Motor neuron (in vitro differentiated cells): ENCODE measurements at regions not wholly inside any gene's neighbourhood (a gene's known extent, or its start where the extent isn't known, plus 50 kb on each side); places are given as distances from the start of the nearest gene placed in this dataset.
"Not testable (repeated sequence)": the region's sequence is repeated elsewhere in the genome, so short reads cannot be mapped to it uniquely, and the experiment has no call there.

Experiments
- ATAC-seq, 8 experiments: fragments of 200-7000 bp; cut with Tn5 transposase; replicated peaks in 6 of 8; 2 replicates each; pipeline ENCODE4 v1.8.0; 2021; ENCODE audit warnings: mild to moderate bottlenecking in 8 of 8, moderate library complexity in 8 of 8
- H3K27ac ChIP-seq, 2 donors: fragments of 250-450 bp; sonication (Bioruptor Pico); 2 replicates each; pipeline ENCODE4 v1.9.0; 2021; ENCODE audit warnings: antibody characterized with exemption in 2 of 2, mild to moderate bottlenecking in 2 of 2, moderate library complexity in 1 of 2
- H3K4me1 ChIP-seq, 2 donors: fragments of 250-450 bp; sonication (Bioruptor Pico); replicated peaks in 1 of 2; 2 replicates each; pipeline ENCODE4 v1.6.1; 2021; ENCODE audit warnings: antibody characterized with exemption in 2 of 2, mild to moderate bottlenecking in 2 of 2, moderate library complexity in 1 of 2
- H3K4me3 ChIP-seq, 5 donors: fragments of 250-450 bp; sonication (Bioruptor Pico); 2 replicates each; pipeline ENCODE4 v1.9.0; 2021; ENCODE audit warnings: antibody characterized with exemption in 5 of 5, mild to moderate bottlenecking in 5 of 5, moderate library complexity in 4 of 5
- WGBS, 10 experiments: fragments of 450-650 bp; shearing (Covaris generic); methylation state at CpG; one replicate each; pipeline ENCODE4 v1.0.0; 2022; 5-methylcytosine and 5-hydroxymethylcytosine counted together
- in situ Hi-C, 9 experiments: fragments of 400-800 bp; cut with MboI; loops; one replicate each; pipeline ENCODE4 v1.15.0; 2021; ENCODE audit warnings: low sequenced_read_pairs in 9 of 9, low pct_unique_long_range_greater_than_20kb in 2 of 9; ENCODE audit not compliant: unreplicated experiment in 9 of 9

- H3K27ac ChIP-seq, result no peak overlapping the region
- in situ Hi-C loops, result no loop called here
- H3K4me1 ChIP-seq, result no peaks in the 10 kb centered on the region
- ATAC-seq, result peak; percentile 66 to 98 (median 84)
- 0 to 100% (median 21%) methylated on average over 1 to 3 of the region's 3 CpGs; no CpG with 5 or more reads in 4 of the 10 experiments for WGBS, 10 experiments
- H3K4me3 ChIP-seq, result no peak overlapping the region
Measured at GRCh38 chrX:155819966-155820491, 61.1 kb upstream of the VAMP7 start.

- Histone ChIP-seq H3K4me1 (no peaks in the 10 kb centered on the region), H3K27ac (no peak overlapping the region), H3K4me3 (no peak overlapping the region)
- in situ Hi-C loops, result no loop called here
- peak in 2 of 8 experiments; percentile 11 to 38 for ATAC-seq
Measured at GRCh38 chrX:155819525-155819924, 61.6 kb upstream of the VAMP7 start.

GRCh38 chrX:155814391-155814790, 66.8 kb upstream of the VAMP7 start:
- H3K4me3 ChIP-seq, H3K27ac ChIP-seq, ATAC-seq, H3K4me1 ChIP-seq, in situ Hi-C loops: not testable (repeated sequence)
- 60 to 85% (median 70%) methylated on average over 2 to 7 of the region's 8 CpGs; no CpG with 5 or more reads in 4 of the 10 experiments for WGBS, 10 experiments

DNA sequence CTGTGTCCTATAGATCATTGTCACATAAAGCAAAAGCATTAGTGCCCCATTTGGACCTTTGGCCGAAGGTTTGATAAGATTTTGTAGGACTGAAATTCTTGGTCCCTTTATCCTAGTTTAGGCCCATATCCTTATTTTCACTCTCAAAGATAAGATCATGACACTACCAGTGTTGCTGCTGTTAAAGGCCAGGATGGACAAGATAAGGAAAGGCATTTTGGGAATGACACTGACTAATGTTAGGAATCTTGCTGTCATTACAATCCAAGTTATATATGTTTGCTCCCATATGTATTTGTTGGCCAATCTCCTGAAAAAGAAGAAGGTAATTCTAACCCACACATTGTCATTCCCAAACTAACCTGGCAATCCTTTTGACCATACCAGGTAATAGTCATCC, 101.3 kb upstream of the VAMP7 start:
- Histone ChIP-seq H3K27ac (no peak overlapping the region), H3K4me3 (no peak overlapping the region), H3K4me1 (no peaks in the 10 kb centered on the region)
- ATAC-seq, result no peak
- in situ Hi-C loops, result no loop called here
- 33 to 57% (median 50%) methylated on average over 1 of the region's 1 CpG; no CpG with 5 or more reads in 5 of the 10 experiments for WGBS, 10 experiments

DNA sequence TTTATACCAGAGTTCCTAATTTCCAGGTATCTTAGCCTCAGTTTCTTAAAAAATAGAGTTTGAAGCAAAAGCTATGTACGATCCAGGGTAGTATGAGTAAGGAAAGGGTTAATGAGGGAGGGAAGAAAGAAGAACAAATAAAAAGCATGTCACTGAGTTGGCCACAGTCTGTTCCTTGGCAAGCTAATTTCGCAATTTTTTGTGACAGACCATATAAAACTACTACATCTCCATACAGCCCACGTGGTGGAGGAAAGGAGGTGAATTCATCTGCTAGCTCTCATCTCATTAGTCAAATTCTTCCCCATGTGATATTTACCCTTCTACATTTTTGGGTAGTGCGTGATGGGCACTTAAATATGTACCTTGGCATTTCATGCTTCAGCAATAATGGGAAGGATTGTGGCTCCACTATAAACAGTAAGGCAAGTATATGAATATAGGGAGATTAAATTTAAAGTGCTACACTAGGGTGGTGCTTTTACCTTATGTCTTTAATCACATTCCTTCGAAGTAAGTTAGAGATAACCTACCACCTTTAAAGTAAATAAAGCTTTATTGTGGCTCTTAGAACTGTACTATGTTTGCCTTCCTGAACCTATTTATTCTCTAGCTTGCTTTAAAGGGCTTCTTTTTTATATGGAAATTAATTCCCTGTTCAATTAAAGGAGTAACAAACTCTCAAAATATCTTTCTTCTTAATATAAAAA, 102.1 kb upstream of the VAMP7 start:
- Histone ChIP-seq H3K27ac (no peak overlapping the region), H3K4me3 (no peak overlapping the region), H3K4me1 (no peaks in the 10 kb centered on the region)
- ATAC-seq, result no peak
- 12 to 75% (median 42%) methylated on average over 1 to 5 of the region's 5 CpGs; no CpG with 5 or more reads in 1 of the 10 experiments for WGBS, 10 experiments
- in situ Hi-C loops, result no loop called here

DNA sequence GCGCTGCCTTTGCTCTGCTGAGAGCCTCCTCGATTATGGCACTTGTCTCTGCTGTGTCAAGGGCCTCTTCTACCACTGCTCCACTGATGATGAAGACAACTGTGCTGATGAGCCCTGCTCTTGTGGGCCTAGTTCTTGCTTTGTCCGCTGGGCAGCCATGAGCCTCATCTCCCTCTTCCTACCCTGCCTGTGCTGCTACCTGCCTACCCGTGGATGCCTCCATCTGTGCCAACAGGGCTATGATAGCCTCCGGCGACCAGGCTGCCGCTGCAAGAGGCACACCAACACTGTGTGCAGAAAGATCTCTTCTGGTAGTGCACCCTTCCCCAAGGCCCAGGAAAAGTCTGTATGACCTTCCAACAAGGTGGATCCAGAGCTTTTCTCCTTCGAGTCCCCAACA, 106.8 kb upstream of the VAMP7 start:
- in situ Hi-C loops, result no loop called here
- WGBS, 10 experiments, result 24 to 54% (median 38%) methylated on average over 4 to 6 of the region's 8 CpGs; no CpG with 5 or more reads in 7 of the 10 experiments
- no peak overlapping the region for H3K4me3 ChIP-seq
- peaks cover 6 to 16% of the 10 kb centered on the region in 2 donors for H3K4me1 ChIP-seq
- ATAC-seq, result no peak
- no peak overlapping the region for H3K27ac ChIP-seq

DNA sequence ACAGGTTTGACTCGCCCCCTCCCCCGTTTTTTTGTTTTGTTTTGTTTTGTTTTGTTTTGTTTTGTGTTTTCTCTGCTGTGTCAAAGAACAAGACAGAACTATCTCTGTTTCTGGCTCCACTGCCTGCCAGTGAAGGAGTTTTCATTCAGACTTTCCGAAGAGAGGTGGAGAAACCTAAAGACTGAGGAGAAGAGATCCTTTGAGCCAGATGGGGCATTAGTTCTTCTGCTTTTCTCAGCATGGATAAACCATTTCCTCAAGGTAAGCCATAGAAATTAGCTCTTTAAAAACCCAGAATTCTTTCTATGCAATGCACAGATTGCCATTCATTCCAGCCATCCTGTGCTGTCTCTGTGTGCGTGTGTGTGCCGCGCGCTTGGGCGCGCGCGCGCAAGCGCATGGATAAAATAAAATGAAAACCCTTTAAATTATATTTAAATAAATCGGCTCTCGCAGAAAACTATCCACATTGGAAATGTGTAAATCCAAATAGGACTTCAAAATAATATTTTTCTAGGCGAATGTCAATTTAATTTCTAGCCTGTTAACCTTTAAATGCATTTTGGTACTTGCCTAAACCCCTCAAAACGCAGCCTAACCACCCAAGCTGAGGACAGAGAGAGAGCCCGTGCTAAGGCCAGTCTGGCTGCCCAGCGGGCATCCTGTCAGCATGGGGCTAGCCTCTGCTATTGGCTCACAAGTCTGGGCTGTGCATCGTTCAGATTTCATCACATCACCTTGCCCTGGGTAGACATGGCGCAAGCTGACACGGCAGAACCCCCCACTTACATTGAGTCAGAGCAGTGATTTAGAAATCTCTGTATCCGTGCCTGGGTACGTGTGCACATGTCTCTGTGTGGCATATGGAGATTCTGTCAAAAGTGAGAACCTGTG, 113.0 kb upstream of the VAMP7 start:
- peak overlapping the region; percentile 33 to 42 (median 38) for H3K4me3 ChIP-seq
- in situ Hi-C loops, result no loop called here
- H3K27ac ChIP-seq, result peak overlapping the region in 1 of 2 donors; percentile 17
- 0 to 44% (median 32%) methylated on average over 1 to 22 of the region's 24 CpGs; no CpG with 5 or more reads in 1 of the 10 experiments for WGBS, 10 experiments
- ATAC-seq, result peak in 7 of 8 experiments; percentile 8 to 49 (median 43)
- H3K4me1 ChIP-seq, result peaks cover 6 to 29% of the 10 kb centered on the region in 2 donors

DNA sequence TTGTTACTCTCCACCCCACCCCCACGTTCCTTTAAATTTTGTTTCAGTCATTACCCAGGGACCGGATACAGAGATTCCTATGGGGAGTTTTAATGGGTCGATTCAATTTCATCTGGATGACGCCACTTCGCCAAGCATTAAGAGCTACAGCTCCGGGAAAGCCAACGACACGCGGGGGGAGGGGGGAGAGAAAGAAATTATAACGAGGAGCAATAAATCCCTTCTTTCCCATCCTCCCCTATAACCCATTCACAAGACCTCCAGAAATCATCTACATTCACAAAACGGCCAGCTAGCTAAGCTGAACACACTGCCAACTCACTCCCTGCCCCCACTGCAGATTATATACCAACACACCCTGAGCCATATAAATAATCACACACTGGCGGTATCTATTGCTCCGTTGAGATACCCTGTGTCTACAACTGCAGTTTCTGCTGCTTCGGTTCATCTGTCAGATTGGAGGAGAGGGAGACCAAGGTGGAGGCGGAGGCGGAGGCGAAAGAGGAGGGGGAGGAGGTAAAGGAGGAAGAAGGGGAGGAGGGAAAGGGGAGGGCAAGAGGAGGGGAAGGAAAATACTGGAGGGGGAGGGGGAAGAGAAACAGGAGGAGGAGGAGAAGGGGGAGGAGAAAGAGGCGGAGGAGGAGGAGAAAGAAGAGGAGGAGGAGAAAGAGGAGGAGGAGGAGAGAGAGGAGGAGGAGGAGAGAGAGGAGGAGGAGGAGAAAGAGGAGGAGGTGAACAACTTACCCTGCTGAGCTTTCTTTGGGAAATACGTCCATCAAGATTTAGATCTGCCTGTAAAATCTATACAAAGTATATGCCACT, 113.9 kb upstream of the VAMP7 start:
- in situ Hi-C loops, result no loop called here
- Histone ChIP-seq H3K4me3 (peak overlapping the region; percentile 33 to 42 (median 38)), H3K27ac (peak overlapping the region; percentile 23 to 87), H3K4me1 (peaks cover 6 to 29% of the 10 kb centered on the region in 2 donors)
- WGBS, 10 experiments, result 4 to 50% (median 23%) methylated on average over 2 to 11 of the region's 19 CpGs
- ATAC-seq, result peak; percentile 64 to 84 (median 76)

DNA sequence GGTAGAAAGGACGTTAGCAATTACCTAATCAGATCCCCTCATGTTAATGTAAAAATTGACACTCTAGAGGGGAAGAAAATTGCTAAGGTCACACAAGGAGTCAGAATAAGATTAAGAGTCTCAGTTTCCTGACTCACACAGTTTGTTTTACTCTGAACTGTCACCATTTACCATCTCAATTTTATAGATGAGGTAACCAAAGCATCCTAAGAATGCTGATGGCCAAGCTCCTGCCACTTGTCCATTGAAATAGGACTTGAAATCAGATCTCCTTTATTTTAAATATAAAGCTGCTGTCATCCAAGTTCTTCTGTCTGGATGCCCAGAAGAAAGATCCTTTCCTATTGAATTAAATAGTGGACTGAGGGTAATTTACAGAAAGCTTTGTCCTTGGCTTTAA, 114.8 kb upstream of the VAMP7 start:
- peak in 2 of 8 experiments; percentile 16 to 18 for ATAC-seq
- H3K4me1 ChIP-seq, result peaks cover 6 to 20% of the 10 kb centered on the region in 2 donors
- H3K27ac ChIP-seq, result peak overlapping the region in 1 of 2 donors; percentile 87
- 0 to 17% (median 7%) methylated on average over 1 of the region's 1 CpG; no CpG with 5 or more reads in 4 of the 10 experiments for WGBS, 10 experiments
- H3K4me3 ChIP-seq, result peak overlapping the region; percentile 33 to 42 (median 38)
- in situ Hi-C loops, result no loop called here

- no peak for ATAC-seq
- H3K4me1 ChIP-seq, result peaks cover 0 to 7% of the 10 kb centered on the region in 2 donors
- H3K27ac ChIP-seq, result no peak overlapping the region
- in situ Hi-C loops, result no loop called here
- H3K4me3 ChIP-seq, result no peak overlapping the region
Measured at GRCh38 chrX:155761185-155761584, 120.0 kb upstream of the VAMP7 start.

DNA sequence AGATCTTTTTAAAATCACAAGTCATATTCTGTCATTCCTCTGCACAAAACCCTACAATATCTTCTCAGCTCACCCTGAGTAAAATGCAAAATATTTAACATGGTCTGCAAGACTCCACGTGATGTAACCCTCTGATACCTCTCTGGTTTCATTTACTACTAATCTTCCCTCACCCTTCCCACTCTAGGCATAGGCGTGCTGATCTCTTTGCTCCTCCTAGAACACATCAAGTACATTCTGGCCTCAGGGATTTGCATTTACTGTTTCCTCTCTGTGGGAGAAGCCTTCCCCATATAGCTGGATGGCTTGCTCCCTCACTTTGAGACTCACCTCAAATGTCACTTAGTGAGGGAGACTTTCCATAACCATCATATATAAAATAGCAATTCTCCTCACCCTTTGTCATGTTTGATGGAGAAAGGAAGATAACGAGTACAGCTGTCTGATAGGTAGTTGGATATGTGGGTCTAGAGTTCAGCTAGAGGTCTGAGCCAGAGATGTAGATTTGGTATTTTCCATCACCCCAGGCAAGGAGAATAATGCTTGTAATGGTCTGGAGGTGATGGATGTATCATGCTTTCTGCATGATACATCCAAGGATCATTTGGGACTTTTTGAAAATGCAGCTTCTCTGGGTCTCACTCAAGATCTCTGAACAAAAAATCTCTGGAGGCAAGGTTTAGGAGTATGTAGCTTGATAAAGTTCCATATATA, 123.9 kb upstream of the VAMP7 start:
- WGBS, 10 experiments, result 0 to 68% (median 35%) methylated on average over 1 to 3 of the region's 3 CpGs; no CpG with 5 or more reads in 2 of the 10 experiments
- in situ Hi-C loops, result no loop called here

DNA sequence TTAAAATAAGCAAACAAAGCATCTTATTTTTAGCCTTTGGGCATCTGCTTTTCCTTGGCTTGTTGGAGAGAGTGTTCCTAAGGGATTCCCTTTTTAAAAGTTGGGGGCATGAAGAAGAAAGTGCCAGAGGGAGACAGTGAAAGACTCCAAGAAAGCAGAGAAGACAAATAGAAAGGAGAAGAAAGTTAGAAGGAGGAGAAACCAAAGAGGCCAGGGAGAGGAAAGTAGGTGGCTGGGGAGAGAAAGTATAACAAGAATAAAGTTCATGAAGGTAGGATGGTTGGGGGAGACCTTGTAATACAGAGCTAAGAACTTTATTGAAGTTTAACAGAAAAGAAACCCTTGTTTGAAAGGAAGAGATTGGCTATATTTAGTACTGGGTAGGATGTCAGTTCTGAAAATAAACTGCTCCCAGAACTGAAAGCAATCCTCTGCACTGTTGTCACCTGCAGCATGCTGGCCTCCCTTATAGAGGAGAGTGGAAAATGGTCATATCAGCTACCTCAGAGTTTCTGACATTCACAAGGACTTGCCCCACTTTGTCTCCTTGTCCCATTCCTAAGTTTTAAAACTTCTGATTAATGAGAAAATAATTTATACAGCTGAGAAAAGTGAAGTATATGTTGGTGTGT, 125.3 kb upstream of the VAMP7 start:
- ATAC-seq, result no peak
- H3K27ac ChIP-seq, result no peak overlapping the region
- no peaks in the 10 kb centered on the region for H3K4me1 ChIP-seq
- in situ Hi-C loops, result no loop called here
- H3K4me3 ChIP-seq, result no peak overlapping the region

More for the DNA sequence above, 123.9 kb upstream of the VAMP7 start:
- Histone ChIP-seq H3K4me1 (no peaks in the 10 kb centered on the region), H3K27ac (no peak overlapping the region), H3K4me3 (no peak overlapping the region)
- peak in 3 of 8 experiments; percentile 91 to 95 (median 92) for ATAC-seq
